ENCODE measurements at regions not wholly inside any gene's neighbourhood (a gene's known extent, or its start where the extent isn't known, plus 50 kb on each side); places are given as distances from the start of the nearest gene placed in this dataset.
"Not testable (repeated sequence)": the region's sequence is repeated elsewhere in the genome, so short reads cannot be mapped to it uniquely, and the experiment has no call there.

- no peaks in the 10 kb centered on the region for H3K27me3 ChIP-seq (ENCODE audit: insufficient read depth)
- H4K20me1 ChIP-seq (ENCODE audit: insufficient read depth) = no peaks in the 10 kb centered on the region
- H3K9me2 ChIP-seq = no peaks in the 10 kb centered on the region
- H2AFZ ChIP-seq (ENCODE audit: low read depth) = no peak overlapping the region
- POLR2A ChIA-PET = no interaction called here
- 26% methylated on average over 4 of the region's 4 CpGs for WGBS (ENCODE audit: low lambda C conversion rate)
- H3K9ac ChIP-seq = no peak overlapping the region
- H3K79me2 ChIP-seq (ENCODE audit: insufficient read depth) = no peaks in the 10 kb centered on the region
- no peak for TF ChIP-seq FOXM1 (IDR thresholded peaks at IDR 0.05; ENCODE audit: low read depth)
- TF ChIP-seq RFX5 (IDR thresholded peaks at IDR 0.05; ENCODE audit: low read length) = no peak
- no peak for TF ChIP-seq FOXJ3 (CRISPR knock-in tag; IDR thresholded peaks at IDR 0.05)
- no peak for TF ChIP-seq GATA2 (CRISPR knock-in tag; IDR thresholded peaks at IDR 0.05)
- no peak for TF ChIP-seq TCF12 (IDR thresholded peaks at IDR 0.05)
- TF ChIP-seq PBX3 (IDR thresholded peaks at IDR 0.05) = no peak
- no peak for TF ChIP-seq IRF3 (IDR thresholded peaks at IDR 0.05; ENCODE audit: low read depth, low read length)
- CTCF ChIA-PET = interaction anchor here (1.5 to 2.8 kb wide), 2 partner anchors 348 to 354 kb away, joined by 3 to 8 read pairs; no protein-coding TSS in a partner anchor
- peaks cover 0 to 18% of the 10 kb centered on the region in 2 experiments; a peak in 1 of 4 replicates for H3K4me1 ChIP-seq (ENCODE audit: control insufficient read depth in 1 of 2, insufficient read depth in 2 of 2, low read depth in 1 of 2, low read length in 1 of 2)
- H3K27ac ChIP-seq (ENCODE audit: low read depth in 2 of 2, low read length in 1 of 2) = no peak overlapping the region
- H3K36me3 ChIP-seq (replicated peaks in 1 of 2; ENCODE audit: control insufficient read depth in 1 of 2, insufficient read depth in 2 of 2, low read length in 1 of 2) = no peaks in the 10 kb centered on the region
- no peak for DNase-seq
- H3K4me3 ChIP-seq (ENCODE audit: low read depth in 2 of 2, low read length in 1 of 2) = no peak overlapping the region
- no peaks in the 10 kb centered on the region for H3F3A ChIP-seq (replicated peaks; ENCODE audit: insufficient read depth)
- H3K4me2 ChIP-seq = no peak overlapping the region
- no peaks in the 10 kb centered on the region for H3K9me3 ChIP-seq
Observed at GRCh38 chr9:89951675-89952074, 346.9 kb downstream of the GADD45G start.

GRCh38 chr9:89952401-89952800 is 347.6 kb downstream of the GADD45G start:
- H4K20me1 ChIP-seq (ENCODE audit: insufficient read depth) = no peaks in the 10 kb centered on the region
- no peaks in the 10 kb centered on the region for H3K79me2 ChIP-seq (ENCODE audit: insufficient read depth)
- H3K9me3 ChIP-seq = no peaks in the 10 kb centered on the region
- no peak overlapping the region for H3K27ac ChIP-seq (ENCODE audit: low read depth in 2 of 2, low read length in 1 of 2)
- no peaks in the 10 kb centered on the region for H3K27me3 ChIP-seq (ENCODE audit: insufficient read depth)
- TF ChIP-seq GATA2 (CRISPR knock-in tag; IDR thresholded peaks at IDR 0.05) (no peak), ZBTB33 (IDR thresholded peaks at IDR 0.05; ENCODE audit: borderline replicate concordance, low read depth) (no peak), GABPA (IDR thresholded peaks at IDR 0.05; ENCODE audit: low read depth) (no peak), SMC3 (IDR thresholded peaks at IDR 0.05; ENCODE audit: low read depth, low read length) (no peak), FOXJ3 (CRISPR knock-in tag; IDR thresholded peaks at IDR 0.05) (no peak), JUND (IDR thresholded peaks at IDR 0.05) (no peak), MAX (IDR thresholded peaks at IDR 0.05; ENCODE audit: low read depth) (no peak), TCF12 (IDR thresholded peaks at IDR 0.05) (no peak), RAD21 (IDR thresholded peaks at IDR 0.05; ENCODE audit: low read length) (no peak), MEF2A (IDR thresholded peaks at IDR 0.05; ENCODE audit: borderline replicate concordance, low read depth) (no peak), USF1 (IDR thresholded peaks at IDR 0.05; ENCODE audit: borderline replicate concordance, low read depth) (no peak), RCOR1 (IDR thresholded peaks at IDR 0.05; ENCODE audit: low read length) (no peak), TAF1 (IDR thresholded peaks at IDR 0.05; ENCODE audit: borderline replicate concordance, low read depth, low read length) (no peak)
- H3K9me2 ChIP-seq = no peaks in the 10 kb centered on the region
- H2AFZ ChIP-seq (ENCODE audit: low read depth) = no peak overlapping the region
- no peak overlapping the region for H3K9ac ChIP-seq
- no peaks in the 10 kb centered on the region for H3F3A ChIP-seq (replicated peaks; ENCODE audit: insufficient read depth)
- CTCF ChIA-PET = interaction anchor here (1.5 to 2.8 kb wide), 2 partner anchors 349 to 355 kb away, joined by 3 to 8 read pairs; no protein-coding TSS in a partner anchor
- DNase-seq = no peak
- H3K4me1 ChIP-seq (ENCODE audit: control insufficient read depth in 1 of 2, insufficient read depth in 2 of 2, low read depth in 1 of 2, low read length in 1 of 2) = peaks cover 0 to 15% of the 10 kb centered on the region in 2 experiments; a peak in 1 of 4 replicates
- POLR2A ChIA-PET = no interaction called here
- WGBS (ENCODE audit: low lambda C conversion rate) = 41% methylated on average over 4 of the region's 4 CpGs
- H3K36me3 ChIP-seq (replicated peaks in 1 of 2; ENCODE audit: control insufficient read depth in 1 of 2, insufficient read depth in 2 of 2, low read length in 1 of 2) = no peaks in the 10 kb centered on the region
- H3K4me3 ChIP-seq (ENCODE audit: low read depth in 2 of 2, low read length in 1 of 2) = no peak overlapping the region
- no peak overlapping the region for H3K4me2 ChIP-seq

- POLR2A ChIA-PET; H3K9me3 ChIP-seq; H3K27me3 ChIP-seq (ENCODE audit: insufficient read depth); DNase-seq; H4K20me1 ChIP-seq (ENCODE audit: insufficient read depth); H2AFZ ChIP-seq (ENCODE audit: low read depth); H3K4me2 ChIP-seq; H3K79me2 ChIP-seq (ENCODE audit: insufficient read depth); H3K27ac ChIP-seq (ENCODE audit: low read depth in 2 of 2, low read length in 1 of 2); H3F3A ChIP-seq (replicated peaks; ENCODE audit: insufficient read depth); H3K4me3 ChIP-seq (ENCODE audit: low read depth in 2 of 2, low read length in 1 of 2); H3K9me2 ChIP-seq; CTCF ChIA-PET; H3K9ac ChIP-seq; H3K36me3 ChIP-seq (replicated peaks in 1 of 2; ENCODE audit: control insufficient read depth in 1 of 2, insufficient read depth in 2 of 2, low read length in 1 of 2): not testable (repeated sequence)
- 47% methylated on average over 4 of the region's 4 CpGs for WGBS (ENCODE audit: low lambda C conversion rate)
- H3K4me1 ChIP-seq (ENCODE audit: control insufficient read depth in 1 of 2, insufficient read depth in 2 of 2, low read depth in 1 of 2, low read length in 1 of 2) = peaks cover 0 to 15% of the 10 kb centered on the region in 2 experiments; a peak in 1 of 4 replicates
Observed at GRCh38 chr9:89953263-89953662, 348.5 kb downstream of the GADD45G start.

Data from SK-N-SH (cell line).